H9 (cell line): ENCODE measurements at regions not wholly inside any gene's neighbourhood (a gene's known extent, or its start where the extent isn't known, plus 50 kb on each side); places are given as distances from the start of the nearest gene placed in this dataset.

Experiments
- DNase-seq: peaks from one replicate; pipeline ENCODE4 v3.0.0-alpha.2; 2017
- H2AFZ ChIP-seq: one replicate; pipeline ENCODE4 v1.6.1; 2013; ENCODE audit warnings: mild to moderate bottlenecking, low read length, control low read depth, moderate library complexity
- H2AK5ac ChIP-seq: 2 replicates; pipeline ENCODE4 v1.6.1; 2013; ENCODE audit warnings: low read length, control low read depth, mixed read lengths; ENCODE audit not compliant: insufficient read length
- H2BK120ac ChIP-seq: one replicate; pipeline ENCODE4 v1.6.1; 2013; ENCODE audit warnings: low read depth, mild to moderate bottlenecking, low read length, control low read depth, inconsistent platforms; ENCODE audit not compliant: poor library complexity, severe bottlenecking
- H2BK12ac ChIP-seq: 2 replicates; pipeline ENCODE4 v1.6.1; 2013; ENCODE audit warnings: low read length, control low read depth, mixed read lengths, low read depth; ENCODE audit not compliant: insufficient read length
- H2BK15ac ChIP-seq: 2 replicates; pipeline ENCODE4 v1.6.1; 2013; ENCODE audit warnings: low read depth, low read length, control low read depth
- H2BK20ac ChIP-seq: one replicate; pipeline ENCODE4 v1.6.1; 2013; ENCODE audit warnings: low read depth, mild to moderate bottlenecking, low read length, control low read depth, inconsistent platforms; ENCODE audit not compliant: poor library complexity, severe bottlenecking
- H2BK5ac ChIP-seq: 2 replicates; pipeline ENCODE4 v1.6.1; 2013; ENCODE audit warnings: low read length, control low read depth, mixed read lengths; ENCODE audit not compliant: insufficient read length
- H3K14ac ChIP-seq: 2 replicates; pipeline ENCODE4 v1.6.1; 2013; ENCODE audit warnings: low read length, control low read depth; ENCODE audit not compliant: insufficient read depth
- H3K18ac ChIP-seq: 2 replicates; pipeline ENCODE4 v1.6.1; 2013; ENCODE audit warnings: low read depth, mild to moderate bottlenecking, mixed read lengths, low read length, control low read depth; ENCODE audit not compliant: insufficient read length
- H3K23ac ChIP-seq: 2 replicates; pipeline ENCODE4 v1.6.1; 2013; ENCODE audit warnings: low read length, control low read depth, mixed read lengths, low read depth; ENCODE audit not compliant: insufficient read length
- H3K23me2 ChIP-seq: 2 replicates; pipeline ENCODE4 v1.6.1; 2013; ENCODE audit warnings: low read depth, mild to moderate bottlenecking, mixed read lengths, low read length, control low read depth; ENCODE audit not compliant: insufficient read length, poor library complexity, severe bottlenecking
- H3K27ac ChIP-seq: 2 replicates; pipeline ENCODE4 v1.5.1; 2013; ENCODE audit warnings: low read length, control low read depth, mixed read lengths, low read depth; ENCODE audit not compliant: insufficient read length
- H3K27me3 ChIP-seq: 2 replicates; pipeline ENCODE4 v1.6.1; 2013; ENCODE audit warnings: low read length, control low read depth, inconsistent platforms; ENCODE audit not compliant: insufficient read depth
- H3K4ac ChIP-seq: 2 replicates; pipeline ENCODE4 v1.6.1; 2013; ENCODE audit warnings: low read depth, mild to moderate bottlenecking, control low read depth, inconsistent platforms, low read length, moderate library complexity
- H3K4me1 ChIP-seq: 2 replicates; pipeline ENCODE4 v1.6.1; 2013; ENCODE audit warnings: low read length, control low read depth, inconsistent platforms; ENCODE audit not compliant: insufficient read depth
- H3K4me2 ChIP-seq: 2 replicates; pipeline ENCODE4 v1.6.1; 2013; ENCODE audit warnings: low read length, control low read depth, mixed read lengths; ENCODE audit not compliant: insufficient read length, insufficient read depth
- H3K56ac ChIP-seq: 2 replicates; pipeline ENCODE4 v1.6.1; 2013; ENCODE audit warnings: low read depth, mild to moderate bottlenecking, mixed read lengths, low read length, control low read depth; ENCODE audit not compliant: insufficient read length
- H3K79me1 ChIP-seq: 2 replicates; pipeline ENCODE4 v1.6.1; 2013; ENCODE audit warnings: low read depth, mild to moderate bottlenecking, moderate library complexity, low read length, control low read depth, inconsistent platforms; ENCODE audit not compliant: insufficient read depth, poor library complexity, severe bottlenecking
- H3K79me2 ChIP-seq: 2 replicates; pipeline ENCODE4 v1.6.1; 2013; ENCODE audit warnings: low read length, control low read depth, inconsistent platforms; ENCODE audit not compliant: insufficient read depth
- H3K9ac ChIP-seq: 2 replicates; pipeline ENCODE4 v1.6.1; 2013; ENCODE audit warnings: low read length, control low read depth, mixed read lengths; ENCODE audit not compliant: insufficient read length; ENCODE audit errors: extremely low read depth
- H3K9me3 ChIP-seq: one replicate; pipeline ENCODE4 v1.6.1; 2013; ENCODE audit warnings: low read depth, low read length, inconsistent platforms; ENCODE audit not compliant: control insufficient read depth
- H3T11ph ChIP-seq: one replicate; pipeline ENCODE4 v1.6.1; 2013; ENCODE audit warnings: mild to moderate bottlenecking, low read length, control low read depth, inconsistent platforms
- H4K20me1 ChIP-seq: one replicate; pipeline ENCODE4 v1.6.1; 2013; ENCODE audit not compliant: control insufficient read depth, insufficient read length, insufficient read depth
- H4K5ac ChIP-seq: 2 replicates; pipeline ENCODE4 v1.6.1; 2013; ENCODE audit warnings: low read depth, mild to moderate bottlenecking, mixed read lengths, low read length, control low read depth; ENCODE audit not compliant: insufficient read length
- H4K8ac ChIP-seq: replicated peaks from 2 replicates; pipeline ENCODE4 v1.6.1; 2013; ENCODE audit warnings: low read length, control low read depth, mixed read lengths, low read depth; ENCODE audit not compliant: insufficient read length
- H4K91ac ChIP-seq: 2 replicates; pipeline ENCODE4 v1.6.1; 2013; ENCODE audit warnings: low read depth, mild to moderate bottlenecking, moderate library complexity, mixed read lengths, low read length, control low read depth; ENCODE audit not compliant: insufficient read length
- H3K27ac Mint-ChIP-seq, 3 experiments: 2 replicates in 2 of 3; 3 replicates in 1 of 3; pipeline ENCODE4 v1.8.0; 2020 to 2021; ENCODE audit warnings: mixed read lengths in 3 of 3, mild to moderate bottlenecking in 1 of 3, moderate library complexity in 1 of 3
- H3K27me3 Mint-ChIP-seq: 2 replicates; pipeline ENCODE4 v1.8.0; 2021; ENCODE audit warnings: low read depth, mild to moderate bottlenecking, moderate library complexity, mixed read lengths
- H3K36me3 Mint-ChIP-seq, 3 experiments: 2 replicates in 2 of 3; 3 replicates in 1 of 3; pipeline ENCODE4 v1.8.0; 2020 to 2021; ENCODE audit warnings: low read depth in 3 of 3, mixed read lengths in 3 of 3; ENCODE audit not compliant: insufficient read depth in 1 of 3
- H3K4me1 Mint-ChIP-seq, 2 experiments: 2 replicates each; pipeline ENCODE4 v1.8.0; 2020; ENCODE audit warnings: mixed read lengths in 2 of 2
- H3K4me3 Mint-ChIP-seq, 2 experiments: 2 replicates in 1 of 2; 3 replicates in 1 of 2; pipeline ENCODE4 v1.8.0; 2020 to 2021; ENCODE audit warnings: mild to moderate bottlenecking in 2 of 2, mixed read lengths in 2 of 2, moderate library complexity in 1 of 2
- H3K9me3 Mint-ChIP-seq, 2 experiments: 2 replicates in 1 of 2; 3 replicates in 1 of 2; pipeline ENCODE4 v1.8.0; 2020; ENCODE audit warnings: mild to moderate bottlenecking in 2 of 2, mixed read lengths in 2 of 2, moderate library complexity in 1 of 2
- CTCF ChIP-seq: fragments of 200-600 bp; sonication (generic); conservative IDR thresholded peaks from 3 replicates; pipeline ENCODE4 v1.8.0; 2021; ENCODE audit warnings: antibody characterized with exemption, mild to moderate bottlenecking
- WGBS: extraction: QIAGEN DNeasy Blood & Tissue Kit; methylation state at CpG from one replicate; pipeline ENCODE4 v1.1.7; 2013; ENCODE audit warnings: missing lambda C conversion rate, low lambda C conversion rate, mixed read lengths; ENCODE audit not compliant: insufficient read length; ENCODE audit errors: extremely low coverage; 5-methylcytosine and 5-hydroxymethylcytosine counted together

- H4K91ac ChIP-seq: no peak overlapping the region
- H3T11ph ChIP-seq: no peak overlapping the region
- no peak overlapping the region for H2BK15ac ChIP-seq
- no peak overlapping the region for H4K8ac ChIP-seq
- no peak overlapping the region for H2AFZ ChIP-seq
- H3K14ac ChIP-seq: no peak overlapping the region
- no peak overlapping the region for H3K56ac ChIP-seq
- H3K79me1 ChIP-seq: no peaks in the 10 kb centered on the region
- no peak overlapping the region for H3K9ac ChIP-seq
- no peaks in the 10 kb centered on the region for H3K9me3 ChIP-seq
- no peak overlapping the region for H3K27ac ChIP-seq
- no peak overlapping the region for H3K4me2 ChIP-seq
- peaks cover 34 to 41% of the 10 kb centered on the region in 2 experiments for H3K4me1 Mint-ChIP-seq
- no peak overlapping the region for H3K18ac ChIP-seq
- no peaks in the 10 kb centered on the region for H4K20me1 ChIP-seq
- no peak overlapping the region for H4K5ac ChIP-seq
- no peak overlapping the region for H3K23ac ChIP-seq
- no peak overlapping the region for H2BK5ac ChIP-seq
- H3K23me2 ChIP-seq: no peaks in the 10 kb centered on the region
- no peaks in the 10 kb centered on the region; a peak in 2 of 7 replicates for H3K36me3 Mint-ChIP-seq
- no peak overlapping the region for H2BK120ac ChIP-seq
- no peak for TF ChIP-seq CTCF
- no peak overlapping the region for H2AK5ac ChIP-seq
- no peak overlapping the region for H3K4ac ChIP-seq
- peaks cover 6 to 20% of the 10 kb centered on the region in 2 experiments; a peak in 3 of 5 replicates for H3K9me3 Mint-ChIP-seq
- peaks cover 10% of the 10 kb centered on the region; the same call in 1 of the 2 replicates for H3K4me1 ChIP-seq
- peaks cover 4% of the 10 kb centered on the region; the same call in 1 of the 2 replicates for H3K27me3 Mint-ChIP-seq
- H3K4me3 Mint-ChIP-seq: no peak overlapping the region
- no peak overlapping the region for H2BK12ac ChIP-seq
- peak; percentile 4 for DNase-seq
- peak overlapping the region in 2 of 3 experiments; percentile 37 to 56; a peak in 2 of 7 replicates for H3K27ac Mint-ChIP-seq
- H2BK20ac ChIP-seq: no peak overlapping the region
- no CpG with 5 or more reads among the region's 3 CpGs for WGBS
- no peaks in the 10 kb centered on the region for H3K79me2 ChIP-seq
- H3K27me3 ChIP-seq: no peaks in the 10 kb centered on the region
Observed at GRCh38 chr14:104289507-104289906, 151.1 kb downstream of the KIF26A start.
